CD4-positive, alpha-beta T cell (primary cell): ENCODE measurements at regions not wholly inside any gene's neighbourhood (a gene's known extent, or its start where the extent isn't known, plus 50 kb on each side); places are given as distances from the start of the nearest gene placed in this dataset.

Experiments
- ATAC-seq: fragments of 200-7000 bp; cut with Tn5 transposase; one replicate; pipeline ENCODE4 v1.10.0; 2022; ENCODE audit warnings: mild to moderate bottlenecking; ENCODE audit not compliant: poor library complexity
- CTCF ChIA-PET: fragments of 350-600 bp; sonication (Branson Sonifier 250); formaldehyde crosslinking; loops from one replicate; lab custom pipeline; 2021; ENCODE audit warnings: antibody characterized with exemption, inconsistent platforms; lab: Charles Lee
- POLR2A ChIA-PET: fragments of 350-600 bp; sonication (Branson Sonifier 250); formaldehyde crosslinking; loops from one replicate; lab custom pipeline; 2021; ENCODE audit warnings: antibody characterized with exemption, inconsistent platforms; lab: Charles Lee
- DNase-seq, 14 experiments: peaks; one replicate each; pipeline ENCODE4 v3.0.0-alpha.2; 2013 to 2020; ENCODE audit warnings: mixed read lengths in 2 of 14
- H3K27ac ChIP-seq, 2 donors: one replicate each; pipeline versions ENCODE4 v1.5.1 to v1.7.0; 2013; ENCODE audit warnings: low read length in 2 of 2, low read depth in 1 of 2, mild to moderate bottlenecking in 1 of 2
- H3K27me3 ChIP-seq, 2 experiments: 1 replicate in 1 of 2; 2 replicates in 1 of 2; pipeline versions ENCODE4 v1.6.1 to v1.7.0; 2013; ENCODE audit warnings: low read length in 2 of 2, control low read depth in 1 of 2, mild to moderate bottlenecking in 1 of 2, moderate library complexity in 1 of 2; ENCODE audit not compliant: insufficient read depth in 2 of 2, control insufficient read depth in 1 of 2
- H3K36me3 ChIP-seq: one replicate; pipeline ENCODE4 v1.6.1; 2013; ENCODE audit warnings: low read length, control low read depth; ENCODE audit not compliant: insufficient read depth
- H3K4me1 ChIP-seq: one replicate; pipeline ENCODE4 v1.6.1; 2013; ENCODE audit warnings: low read length, control low read depth; ENCODE audit not compliant: insufficient read depth
- H3K4me3 ChIP-seq: one replicate; pipeline ENCODE4 v1.5.1; 2013; ENCODE audit warnings: mild to moderate bottlenecking, low read length, moderate library complexity
- H3K9me3 ChIP-seq, 2 experiments: 1 replicate in 1 of 2; 2 replicates in 1 of 2; pipeline versions ENCODE4 v1.6.1 to v1.7.0; 2013; ENCODE audit warnings: low read length in 2 of 2, mild to moderate bottlenecking in 2 of 2, control low read depth in 1 of 2, moderate library complexity in 1 of 2; ENCODE audit not compliant: control insufficient read depth in 1 of 2, insufficient read depth in 1 of 2
- H3K27ac Mint-ChIP-seq: one replicate; pipeline ENCODE4 v1.8.0; 2020; ENCODE audit warnings: mixed read lengths
- H3K27me3 Mint-ChIP-seq: one replicate; pipeline ENCODE4 v1.8.0; 2021; ENCODE audit warnings: mixed read lengths
- H3K36me3 Mint-ChIP-seq: one replicate; pipeline ENCODE4 v1.8.0; 2021; ENCODE audit warnings: low read depth, mixed read lengths
- H3K4me1 Mint-ChIP-seq: one replicate; pipeline ENCODE4 v1.8.0; 2021; ENCODE audit warnings: low read depth, mixed read lengths
- H3K4me3 Mint-ChIP-seq: one replicate; pipeline ENCODE4 v1.8.0; 2020; ENCODE audit warnings: mild to moderate bottlenecking, mixed read lengths
- H3K9me3 Mint-ChIP-seq: one replicate; pipeline ENCODE4 v1.8.0; 2020; ENCODE audit warnings: mixed read lengths
- intact Hi-C, 2 experiments: fragments of 100-400 bp; cut with DNase I in 1 of 2; cut with micrococcal nuclease in 1 of 2; formaldehyde crosslinking; loops; one replicate each; pipeline versions ENCODE4 v1.15.1 to v1.9.0; 2023 to 2025; cut with DNase I, micrococcal nuclease
- TF ChIP-seq, protein P1 (sequence below): fragments of 200-600 bp; IDR thresholded peaks from one replicate; pipeline ENCODE4 v1.8.0; 2022; ENCODE audit warnings: antibody characterized with exemption, mild to moderate bottlenecking

DNA sequence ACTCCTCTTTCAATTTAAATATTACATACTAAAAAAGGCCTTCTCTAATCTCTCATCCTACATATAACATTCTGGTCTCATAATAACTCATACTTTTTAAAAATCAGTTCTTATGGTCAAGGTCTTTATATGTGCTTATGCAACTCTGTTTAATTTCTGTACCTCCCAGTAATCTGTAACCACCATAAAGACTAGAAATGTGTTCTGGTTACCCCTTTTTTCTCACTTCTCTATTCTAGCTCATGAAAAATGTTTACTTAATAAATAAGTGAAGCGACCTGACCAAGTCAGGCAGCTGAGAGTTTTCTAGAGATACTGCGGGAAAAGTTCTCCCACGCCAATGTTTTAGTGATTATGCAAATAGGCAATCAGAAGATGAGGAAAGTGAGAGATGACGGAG, 548.8 kb upstream of the FAM241A start:
- no peak for DNase-seq
- Mint-ChIP-seq H3K27ac (no peak overlapping the region), H3K36me3 (no peaks in the 10 kb centered on the region), H3K4me1 (no peaks in the 10 kb centered on the region), H3K9me3 (peaks cover 2% of the 10 kb centered on the region), H3K27me3 (no peaks in the 10 kb centered on the region), H3K4me3 (no peak overlapping the region)
- H3K9me3 ChIP-seq, result peaks cover 0 to 4% of the 10 kb centered on the region in 2 experiments
- TF ChIP-seq, protein P1, sequence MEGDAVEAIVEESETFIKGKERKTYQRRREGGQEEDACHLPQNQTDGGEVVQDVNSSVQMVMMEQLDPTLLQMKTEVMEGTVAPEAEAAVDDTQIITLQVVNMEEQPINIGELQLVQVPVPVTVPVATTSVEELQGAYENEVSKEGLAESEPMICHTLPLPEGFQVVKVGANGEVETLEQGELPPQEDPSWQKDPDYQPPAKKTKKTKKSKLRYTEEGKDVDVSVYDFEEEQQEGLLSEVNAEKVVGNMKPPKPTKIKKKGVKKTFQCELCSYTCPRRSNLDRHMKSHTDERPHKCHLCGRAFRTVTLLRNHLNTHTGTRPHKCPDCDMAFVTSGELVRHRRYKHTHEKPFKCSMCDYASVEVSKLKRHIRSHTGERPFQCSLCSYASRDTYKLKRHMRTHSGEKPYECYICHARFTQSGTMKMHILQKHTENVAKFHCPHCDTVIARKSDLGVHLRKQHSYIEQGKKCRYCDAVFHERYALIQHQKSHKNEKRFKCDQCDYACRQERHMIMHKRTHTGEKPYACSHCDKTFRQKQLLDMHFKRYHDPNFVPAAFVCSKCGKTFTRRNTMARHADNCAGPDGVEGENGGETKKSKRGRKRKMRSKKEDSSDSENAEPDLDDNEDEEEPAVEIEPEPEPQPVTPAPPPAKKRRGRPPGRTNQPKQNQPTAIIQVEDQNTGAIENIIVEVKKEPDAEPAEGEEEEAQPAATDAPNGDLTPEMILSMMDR, result no peak
- ChIA-PET POLR2A (no interaction called here), CTCF (no interaction called here)
- H3K27me3 ChIP-seq, result no peaks in the 10 kb centered on the region
- intact Hi-C loops, result no loop called here
- H3K4me3 ChIP-seq, result no peak overlapping the region
- ATAC-seq, result no peak
- H3K4me1 ChIP-seq, result no peaks in the 10 kb centered on the region
- no peak overlapping the region for H3K27ac ChIP-seq
- no peaks in the 10 kb centered on the region for H3K36me3 ChIP-seq

DNA sequence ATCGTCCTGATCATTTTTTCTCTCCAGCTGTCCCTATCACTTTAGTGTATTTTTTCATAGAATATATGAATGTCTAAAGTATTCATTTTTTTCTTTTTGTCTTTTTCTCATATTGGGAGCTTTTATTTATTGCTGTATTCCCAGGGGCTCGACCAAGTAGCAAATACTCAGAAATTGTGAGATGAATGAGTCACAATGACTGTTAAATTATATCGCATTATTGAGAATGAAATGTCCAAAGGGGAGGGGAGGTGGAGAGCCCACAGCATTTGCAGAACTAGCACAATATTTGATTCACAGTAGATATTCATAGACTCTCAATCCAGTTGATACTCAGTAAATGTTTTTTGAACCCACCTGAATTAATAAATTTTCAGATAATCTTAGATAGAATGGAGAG, 543.6 kb upstream of the FAM241A start:
- H3K4me1 ChIP-seq, result no peaks in the 10 kb centered on the region
- no peak for DNase-seq
- no peaks in the 10 kb centered on the region for H3K36me3 Mint-ChIP-seq
- no peaks in the 10 kb centered on the region for H3K4me1 Mint-ChIP-seq
- H3K27ac ChIP-seq, result no peak overlapping the region
- no peaks in the 10 kb centered on the region for H3K36me3 ChIP-seq
- H3K9me3 ChIP-seq, result peaks cover 0 to 4% of the 10 kb centered on the region in 2 experiments
- no peaks in the 10 kb centered on the region for H3K27me3 Mint-ChIP-seq
- no peaks in the 10 kb centered on the region for H3K27me3 ChIP-seq
- intact Hi-C loops, result no loop called here
- ChIA-PET POLR2A (no interaction called here), CTCF (no interaction called here)
- no peak overlapping the region for H3K4me3 Mint-ChIP-seq
- H3K9me3 Mint-ChIP-seq, result peaks cover 2% of the 10 kb centered on the region
- no peak overlapping the region for H3K4me3 ChIP-seq
- no peak for ATAC-seq
- H3K27ac Mint-ChIP-seq, result no peak overlapping the region
- TF ChIP-seq, protein P1, result no peak

DNA sequence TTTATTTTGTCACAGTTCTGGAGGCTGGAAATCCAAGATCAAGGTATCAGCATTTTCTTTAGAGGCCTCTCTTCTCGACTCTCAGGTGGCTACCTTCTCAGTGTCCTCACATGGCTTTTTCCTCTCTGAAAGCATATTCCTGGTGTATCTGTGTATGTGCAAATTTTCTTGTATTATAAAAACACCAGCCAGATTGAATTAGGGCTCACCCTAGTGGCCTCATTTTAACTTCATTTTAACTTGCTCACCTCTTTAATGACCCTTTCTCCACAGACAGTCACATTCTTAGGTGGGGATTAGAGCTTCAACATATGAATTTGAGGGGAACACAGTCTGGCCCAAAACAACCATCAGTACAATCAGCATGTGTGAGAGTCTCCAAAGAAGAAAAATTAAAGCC, 542.4 kb upstream of the FAM241A start:
- Mint-ChIP-seq H3K4me3 (no peak overlapping the region), H3K27me3 (no peaks in the 10 kb centered on the region), H3K4me1 (no peaks in the 10 kb centered on the region), H3K36me3 (no peaks in the 10 kb centered on the region), H3K9me3 (peaks cover 2% of the 10 kb centered on the region), H3K27ac (no peak overlapping the region)
- no peak overlapping the region for H3K4me3 ChIP-seq
- no peaks in the 10 kb centered on the region for H3K4me1 ChIP-seq
- no peak overlapping the region for H3K27ac ChIP-seq
- ATAC-seq, result no peak
- CTCF ChIA-PET, result no interaction called here
- TF ChIP-seq, protein P1, result no peak
- no peaks in the 10 kb centered on the region for H3K27me3 ChIP-seq
- H3K36me3 ChIP-seq, result no peaks in the 10 kb centered on the region
- H3K9me3 ChIP-seq, result no peaks in the 10 kb centered on the region
- no peak for DNase-seq
- POLR2A ChIA-PET, result no interaction called here
- intact Hi-C loops, result no loop called here
